GM13976 (cell line): ENCODE measurements at regions not wholly inside any gene's neighbourhood (a gene's known extent, or its start where the extent isn't known, plus 50 kb on each side); places are given as distances from the start of the nearest gene placed in this dataset.

Source experiments
- DNase-seq: peaks from one replicate; pipeline ENCODE4 v3.0.0; 2012; ENCODE audit warnings: low spot score
- CTCF ChIP-seq: IDR thresholded peaks from 2 replicates; pipeline ENCODE4 v1.5.1; 2012; ENCODE audit warnings: borderline replicate concordance, mild to moderate bottlenecking; ENCODE audit not compliant: insufficient read depth; ENCODE audit errors: extremely low read depth, missing control alignments, control extremely low read depth
- in situ Hi-C: fragments of 300-500 bp; cut with MboI; formaldehyde crosslinking; loops from one replicate; pipeline ENCODE4 v1.12.0; 2022; ENCODE audit warnings: low sequenced_read_pairs, mixed read lengths, inconsistent platforms; ENCODE audit not compliant: unreplicated experiment

- no peak for TF ChIP-seq CTCF
- in situ Hi-C loops = no loop called here
- no peak for DNase-seq
Measured at GRCh38 chr5:93079046-93079445, 502.0 kb downstream of the NR2F1-AS1 start.

GRCh38 chr5:93078082-93079038 lies 502.7 kb downstream of the NR2F1-AS1 start:
- no peak for TF ChIP-seq CTCF
- in situ Hi-C loops = no loop called here
- DNase-seq = no peak

GRCh38 chr5:93076566-93076965 lies 504.5 kb downstream of the NR2F1-AS1 start:
- TF ChIP-seq CTCF = no peak
- DNase-seq = no peak
- in situ Hi-C loops = no loop called here

GRCh38 chr5:93076096-93076495 lies 504.9 kb downstream of the NR2F1-AS1 start:
- in situ Hi-C loops = no loop called here
- no peak for TF ChIP-seq CTCF
- no peak for DNase-seq

GRCh38 chr5:93073547-93073946 lies 507.5 kb downstream of the NR2F1-AS1 start:
- no peak for TF ChIP-seq CTCF
- DNase-seq = no peak
- in situ Hi-C loops = no loop called here

- no peak for DNase-seq
- in situ Hi-C loops = no loop called here
- TF ChIP-seq CTCF = no peak
Measured at GRCh38 chr5:93072831-93073459, 508.1 kb downstream of the NR2F1-AS1 start.
